B cell (primary cell): ENCODE measurements at regions not wholly inside any gene's neighbourhood (a gene's known extent, or its start where the extent isn't known, plus 50 kb on each side); places are given as distances from the start of the nearest gene placed in this dataset.

Source experiments
- ATAC-seq: fragments of 200-7000 bp; cut with Tn5 transposase; one replicate; pipeline ENCODE4 v1.10.0; 2021; ENCODE audit warnings: low read depth, mild to moderate bottlenecking, moderate number of reproducible peaks, moderate library complexity
- CTCF ChIA-PET: fragments of 350-600 bp; sonication (Branson Sonifier 250); formaldehyde crosslinking; loops from one replicate; lab custom pipeline; 2021; ENCODE audit warnings: antibody characterized with exemption, inconsistent platforms; lab: Charles Lee
- POLR2A ChIA-PET: fragments of 350-600 bp; sonication (Branson Sonifier 250); formaldehyde crosslinking; loops from one replicate; lab custom pipeline; 2021; ENCODE audit warnings: antibody characterized with exemption; lab: Charles Lee
- DNase-seq: peaks from one replicate; pipeline ENCODE4 v3.0.0; 2013
- H2AFZ ChIP-seq: 2 replicates; pipeline ENCODE4 v1.6.1; 2012; ENCODE audit warnings: mild to moderate bottlenecking, low read depth, low read length; ENCODE audit not compliant: insufficient read depth, poor library complexity, severe bottlenecking
- H3K27ac ChIP-seq, 2 donors: 1 replicate in 1 of 2; 2 replicates in 1 of 2; pipeline ENCODE4 v1.5.1; 2012 to 2013; ENCODE audit warnings: low read length in 2 of 2, mild to moderate bottlenecking in 2 of 2, moderate library complexity in 1 of 2
- H3K27me3 ChIP-seq, 4 experiments: fragments of 200-600 bp in 1 of 4; sonication (generic) in 1 of 4; replicated peaks in 1 of 4; 1 replicate in 2 of 4; 2 replicates in 2 of 4; pipeline versions ENCODE4 v1.6.1 to v1.7.0; 2013 to 2016; ENCODE audit warnings: low read length in 3 of 4, mild to moderate bottlenecking in 2 of 4, mixed read lengths in 1 of 4, moderate library complexity in 1 of 4; ENCODE audit not compliant: insufficient read depth in 4 of 4, control insufficient read depth in 3 of 4; ENCODE audit errors: control extremely low read depth in 1 of 4
- H3K36me3 ChIP-seq, 2 experiments: replicated peaks in 1 of 2; 1 replicate in 1 of 2; 2 replicates in 1 of 2; pipeline versions ENCODE4 v1.6.1 to v1.7.1; 2013; ENCODE audit warnings: low read length in 1 of 2; ENCODE audit not compliant: insufficient read depth in 2 of 2, control insufficient read depth in 1 of 2; ENCODE audit errors: control extremely low read depth in 1 of 2, extremely low read depth in 1 of 2
- H3K4me1 ChIP-seq, 2 donors: fragments of 200-600 bp in 1 of 2; sonication (generic) in 1 of 2; 1 replicate in 1 of 2; 2 replicates in 1 of 2; pipeline versions ENCODE4 v1.5.1 to v1.6.1; 2013 to 2017; ENCODE audit warnings: low read length in 2 of 2; ENCODE audit not compliant: control insufficient read depth in 2 of 2, insufficient read depth in 2 of 2
- H3K4me2 ChIP-seq: replicated peaks from 2 replicates; pipeline ENCODE3; 2012; ENCODE audit warnings: mild to moderate bottlenecking, low read depth, low read length; ENCODE audit not compliant: poor library complexity, severe bottlenecking
- H3K4me3 ChIP-seq, 5 experiments: fragments of 200-600 bp in 1 of 5; sonication (generic) in 1 of 5; 1 replicate in 3 of 5; 2 replicates in 2 of 5; pipeline versions ENCODE4 v1.5.1 to v1.7.0; 2011 to 2016; ENCODE audit warnings: low read length in 4 of 5, mild to moderate bottlenecking in 4 of 5, low read depth in 2 of 5, control low read depth in 1 of 5, moderate library complexity in 1 of 5; ENCODE audit not compliant: insufficient read depth in 1 of 5; ENCODE audit errors: control extremely low read depth in 1 of 5, extremely low read depth in 1 of 5
- H3K79me2 ChIP-seq: fragments of 200-600 bp; sonication (generic); one replicate; pipeline ENCODE4 v1.6.0; 2016; ENCODE audit warnings: low read length; ENCODE audit not compliant: control insufficient read depth, insufficient read depth
- H3K9ac ChIP-seq: fragments of 200-600 bp; sonication (generic); 2 replicates; pipeline ENCODE4 v1.6.1; 2017; ENCODE audit warnings: mild to moderate bottlenecking, low read length, moderate library complexity
- H3K9me3 ChIP-seq, 3 donors: one replicate each; pipeline versions ENCODE4 v1.6.1 to v1.7.1; 2013; ENCODE audit warnings: low read length in 2 of 3; ENCODE audit not compliant: control insufficient read depth in 2 of 3, insufficient read depth in 1 of 3; ENCODE audit errors: control extremely low read depth in 1 of 3
- H4K20me1 ChIP-seq: 2 replicates; pipeline ENCODE4 v1.6.0; 2012; ENCODE audit warnings: mild to moderate bottlenecking, low read length; ENCODE audit not compliant: insufficient read depth, control insufficient read depth, poor library complexity, severe bottlenecking
- H3K27ac Mint-ChIP-seq: one replicate; pipeline ENCODE4 v1.8.0; 2021; ENCODE audit warnings: mixed read lengths
- H3K27me3 Mint-ChIP-seq: one replicate; pipeline ENCODE4 v1.8.0; 2021; ENCODE audit warnings: mixed read lengths
- H3K4me1 Mint-ChIP-seq: one replicate; pipeline ENCODE4 v1.8.0; 2021; ENCODE audit warnings: mixed read lengths
- H3K4me3 Mint-ChIP-seq: one replicate; pipeline ENCODE4 v1.8.0; 2021; ENCODE audit warnings: mixed read lengths
- H3K9me3 Mint-ChIP-seq: one replicate; pipeline ENCODE4 v1.8.0; 2022; ENCODE audit warnings: mixed read lengths; ENCODE audit not compliant: insufficient read depth
- CTCF ChIP-seq: fragments of 200-600 bp; IDR thresholded peaks from one replicate; pipeline ENCODE4 v1.8.0; 2022; ENCODE audit warnings: antibody characterized with exemption, mild to moderate bottlenecking
- EZH2 ChIP-seq: IDR thresholded peaks from 2 replicates; pipeline ENCODE4 v1.6.1; 2012; ENCODE audit warnings: borderline replicate concordance, low read depth, mild to moderate bottlenecking, moderate library complexity, low read length; ENCODE audit not compliant: insufficient read depth, poor library complexity, severe bottlenecking
- WGBS: methylation state at CpG from one replicate; pipeline ENCODE4 v1.1.5; 2013; ENCODE audit warnings: missing lambda C conversion rate; ENCODE audit not compliant: insufficient coverage; 5-methylcytosine and 5-hydroxymethylcytosine counted together
- intact Hi-C: fragments of 100-400 bp; cut with micrococcal nuclease; formaldehyde crosslinking; loops from one replicate; pipeline ENCODE4 v1.10.0; 2022

GRCh38 chr13:40207001-40207478 lies 459.4 kb downstream of the FOXO1 start:
- Histone ChIP-seq H3K4me3 (peak overlapping the region in 2 of 5 experiments; percentile 22 to 36), H4K20me1 (no peaks in the 10 kb centered on the region), H3K9ac (peak overlapping the region; percentile 23), H3K27ac (peak overlapping the region; percentile 88 to 90), H3K4me1 (peaks cover 66 to 67% of the 10 kb centered on the region in 2 donors), H3K79me2 (no peaks in the 10 kb centered on the region), H3K36me3 (no peaks in the 10 kb centered on the region), H3K4me2 (peak overlapping the region; percentile 68), H3K9me3 (peaks cover 3 to 13% (median 9%) of the 10 kb centered on the region in 3 donors), H2AFZ (peak overlapping the region; percentile 86), H3K27me3 (no peaks in the 10 kb centered on the region)
- ATAC-seq (peak; percentile 67), DNase-seq (peak; percentile 72)
- peak overlapping the region; percentile 99 for H3K27ac Mint-ChIP-seq
- H3K9me3 Mint-ChIP-seq = no peaks in the 10 kb centered on the region
- 26% methylated on average over 5 of the region's 6 CpGs for WGBS
- ChIA-PET CTCF (interaction anchor here (0.6 to 2.0 kb wide), 4 partner anchors 21 to 226 kb away, joined by 3 to 9 read pairs (median 4); no protein-coding TSS in a partner anchor), POLR2A (interaction anchor here (0.5 to 1.1 kb wide), 6 partner anchors 16 to 457 kb away, joined by 3 to 13 read pairs (median 4); no protein-coding TSS in a partner anchor)
- intact Hi-C loops = loop anchor here (1.0 kb wide), 1 partner anchor 238 kb away; no protein-coding TSS in a partner anchor
- TF ChIP-seq CTCF (no peak), EZH2 (no peak)
- H3K27me3 Mint-ChIP-seq = no peaks in the 10 kb centered on the region
- H3K4me1 Mint-ChIP-seq = peaks cover 68% of the 10 kb centered on the region
- peak overlapping the region; percentile 80 for H3K4me3 Mint-ChIP-seq

- Mint-ChIP-seq H3K9me3 (no peaks in the 10 kb centered on the region), H3K4me1 (peaks cover 56% of the 10 kb centered on the region), H3K4me3 (peak overlapping the region; percentile 10), H3K27ac (peak overlapping the region; percentile 85), H3K27me3 (no peaks in the 10 kb centered on the region)
- H3K4me1 ChIP-seq = peaks cover 59 to 60% of the 10 kb centered on the region in 2 donors
- peak overlapping the region; percentile 30 for H3K4me2 ChIP-seq
- no peaks in the 10 kb centered on the region for H3K27me3 ChIP-seq
- POLR2A ChIA-PET = no interaction called here
- H3K27ac ChIP-seq = peak overlapping the region in 1 of 2 donors; percentile 45
- H3K9ac ChIP-seq = no peak overlapping the region
- peak overlapping the region; percentile 43 for H2AFZ ChIP-seq
- ATAC-seq (no peak), DNase-seq (no peak)
- peaks cover 3 to 13% (median 9%) of the 10 kb centered on the region in 3 donors for H3K9me3 ChIP-seq
- intact Hi-C loops = no loop called here
- H3K79me2 ChIP-seq = no peaks in the 10 kb centered on the region
- WGBS = 36% methylated on average over 4 of the region's 4 CpGs
- no peak for TF ChIP-seq CTCF
- no peak for TF ChIP-seq EZH2
- H3K4me3 ChIP-seq = no peak overlapping the region
- no peaks in the 10 kb centered on the region for H4K20me1 ChIP-seq
- no peaks in the 10 kb centered on the region for H3K36me3 ChIP-seq
- CTCF ChIA-PET = interaction anchor here (1.0 kb wide), 1 partner anchor 473 kb away, joined by 3 read pairs; no protein-coding TSS in a partner anchor
Measured at GRCh38 chr13:40208517-40208916, 457.9 kb downstream of the FOXO1 start.
